DOHH2 (cell line): ENCODE measurements at regions not wholly inside any gene's neighbourhood (a gene's known extent, or its start where the extent isn't known, plus 50 kb on each side); places are given as distances from the start of the nearest gene placed in this dataset.

Source experiments
- H3F3A ChIP-seq: fragments of 200-600 bp; sonication (generic), shearing (Covaris generic); 2 replicates; pipeline ENCODE4 v1.6.0; 2016; ENCODE audit warnings: antibody characterized with exemption, mild to moderate bottlenecking; ENCODE audit not compliant: control insufficient read depth, insufficient read depth
- H3K27ac ChIP-seq: fragments of 200-600 bp; sonication (generic); 2 replicates; pipeline ENCODE4 v1.5.1; 2014; ENCODE audit warnings: low read depth, mild to moderate bottlenecking, low read length, moderate library complexity
- H3K27me3 ChIP-seq: fragments of 200-600 bp; sonication (generic); 2 replicates; pipeline ENCODE4 v1.6.1; 2014; ENCODE audit warnings: mild to moderate bottlenecking, low read length, mixed read lengths; ENCODE audit not compliant: control insufficient read depth
- H3K36me3 ChIP-seq: fragments of 200-600 bp; sonication (generic); 2 replicates; pipeline ENCODE4 v1.6.1; 2014; ENCODE audit warnings: mild to moderate bottlenecking, low read length, moderate library complexity, mixed read lengths; ENCODE audit not compliant: control insufficient read depth
- H3K4me1 ChIP-seq: fragments of 200-600 bp; sonication (generic); 2 replicates; pipeline ENCODE4 v1.6.1; 2014; ENCODE audit warnings: mild to moderate bottlenecking, low read length, mixed read lengths; ENCODE audit not compliant: control insufficient read depth
- H3K4me2 ChIP-seq: fragments of 200-600 bp; sonication (generic); 2 replicates; pipeline ENCODE4 v1.6.0; 2014; ENCODE audit warnings: mild to moderate bottlenecking, low read length, moderate library complexity
- H3K4me3 ChIP-seq: fragments of 200-600 bp; sonication (generic); 2 replicates; pipeline ENCODE4 v1.5.1; 2014; ENCODE audit warnings: mild to moderate bottlenecking, low read length, mixed read lengths
- H3K79me2 ChIP-seq: fragments of 200-600 bp; sonication (generic); 2 replicates; pipeline ENCODE4 v1.6.1; 2014; ENCODE audit warnings: mild to moderate bottlenecking, low read length, mixed read lengths; ENCODE audit not compliant: control insufficient read depth
- H3K9me2 ChIP-seq: fragments of 200-600 bp; sonication (generic); replicated peaks from 2 replicates; pipeline ENCODE4 v1.6.1; 2014; ENCODE audit warnings: mild to moderate bottlenecking, low read length, mixed read lengths; ENCODE audit not compliant: control insufficient read depth
- H3K9me3 ChIP-seq: fragments of 200-600 bp; sonication (generic); 2 replicates; pipeline ENCODE4 v1.6.1; 2014; ENCODE audit warnings: antibody characterized with exemption, low read length, mixed read lengths; ENCODE audit not compliant: control insufficient read depth, insufficient read depth
- H4K20me1 ChIP-seq: fragments of 200-600 bp; sonication (generic); 2 replicates; pipeline ENCODE4 v1.6.0; 2014; ENCODE audit warnings: low read depth, mild to moderate bottlenecking, antibody characterized with exemption, low read length, moderate library complexity; ENCODE audit not compliant: control insufficient read depth, insufficient read depth
- CTCF ChIP-seq: fragments of 200-600 bp; sonication (generic); IDR thresholded peaks from one replicate; pipeline ENCODE4 v1.5.1; 2014; ENCODE audit warnings: antibody characterized with exemption, mild to moderate bottlenecking, low read depth, low read length; ENCODE audit not compliant: poor library complexity, severe bottlenecking
- EZH2phosphoT487 ChIP-seq: fragments of 200-600 bp; sonication (generic); IDR thresholded peaks from 2 replicates; pipeline ENCODE4 v1.6.1; 2017; ENCODE audit warnings: borderline replicate concordance, mild to moderate bottlenecking, antibody characterized with exemption, low read length, moderate library complexity, mixed read lengths

- Histone ChIP-seq H3K27ac (no peak overlapping the region), H3K4me2 (no peak overlapping the region)
These were observed 240.3 kb downstream of the SNX10 start for GRCh38 chr7:26531926-26532325.

DNA sequence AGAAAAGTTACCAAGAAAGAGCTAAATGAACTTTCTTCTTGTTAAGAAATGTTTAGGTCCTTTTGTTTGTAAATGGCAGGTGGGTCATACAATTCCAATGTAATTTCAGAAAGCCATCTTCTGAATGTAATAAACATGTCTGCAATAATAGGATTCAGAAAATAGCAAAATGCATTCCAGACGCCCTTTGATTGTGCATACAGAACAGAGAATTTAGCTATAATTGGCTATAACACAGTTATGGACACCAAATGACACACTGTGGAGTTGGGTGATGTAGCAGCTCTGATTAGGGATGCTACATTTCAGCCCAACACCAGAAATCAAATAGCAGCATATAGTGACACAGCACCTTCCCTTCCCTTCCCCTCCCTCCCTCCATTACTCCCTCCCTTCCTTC, 240.8 kb downstream of the SNX10 start:
- Histone ChIP-seq H3K4me1 (no peaks in the 10 kb centered on the region), H3F3A (no peaks in the 10 kb centered on the region), H3K4me2 (no peak overlapping the region), H3K27me3 (peaks cover 47% of the 10 kb centered on the region), H4K20me1 (no peaks in the 10 kb centered on the region), H3K9me2 (no peaks in the 10 kb centered on the region), H3K4me3 (no peak overlapping the region), H3K9me3 (no peaks in the 10 kb centered on the region), H3K27ac (no peak overlapping the region), H3K36me3 (no peaks in the 10 kb centered on the region), H3K79me2 (no peaks in the 10 kb centered on the region)
- TF ChIP-seq EZH2phosphoT487 (no peak), CTCF (no peak)

More at GRCh38 chr7:26531926-26532325, 240.3 kb downstream of the SNX10 start:
- H3K27me3 ChIP-seq: peaks cover 42% of the 10 kb centered on the region
- TF ChIP-seq CTCF (no peak), EZH2phosphoT487 (no peak)
- H3F3A ChIP-seq: no peaks in the 10 kb centered on the region
- H3K36me3 ChIP-seq: no peaks in the 10 kb centered on the region
- no peaks in the 10 kb centered on the region for H3K9me3 ChIP-seq
- no peak overlapping the region for H3K4me3 ChIP-seq
- no peaks in the 10 kb centered on the region for H4K20me1 ChIP-seq
- no peaks in the 10 kb centered on the region for H3K9me2 ChIP-seq
- no peaks in the 10 kb centered on the region for H3K79me2 ChIP-seq
- no peaks in the 10 kb centered on the region for H3K4me1 ChIP-seq

GRCh38 chr7:26533217-26533616, 241.6 kb downstream of the SNX10 start:
- H3K36me3 ChIP-seq: no peaks in the 10 kb centered on the region
- no peaks in the 10 kb centered on the region for H3K4me1 ChIP-seq
- peaks cover 54% of the 10 kb centered on the region for H3K27me3 ChIP-seq
- H4K20me1 ChIP-seq: no peaks in the 10 kb centered on the region
- H3K79me2 ChIP-seq: no peaks in the 10 kb centered on the region
- H3K9me3 ChIP-seq: no peaks in the 10 kb centered on the region
- no peak overlapping the region for H3K4me3 ChIP-seq
- H3K4me2 ChIP-seq: no peak overlapping the region
- TF ChIP-seq CTCF (no peak), EZH2phosphoT487 (no peak)
- H3K9me2 ChIP-seq: no peaks in the 10 kb centered on the region
- H3K27ac ChIP-seq: no peak overlapping the region
- H3F3A ChIP-seq: no peaks in the 10 kb centered on the region
